Lower leg skin (tissue), 3 donors: ENCODE measurements at regions not wholly inside any gene's neighbourhood (a gene's known extent, or its start where the extent isn't known, plus 50 kb on each side); places are given as distances from the start of the nearest gene placed in this dataset.

Source experiments
- POLR2A ChIP-seq, 2 donors: fragments of 450-650 bp; IDR thresholded peaks; one replicate each; pipeline ENCODE4 v1.6.1; 2016 to 2017; ENCODE audit warnings: antibody characterized with exemption in 2 of 2, mild to moderate bottlenecking in 1 of 2, moderate library complexity in 1 of 2
- TF ChIP-seq, protein P1 (sequence below), 3 donors: fragments of 450-650 bp; IDR thresholded peaks; one replicate each; pipeline ENCODE4 v1.5.1; 2016; ENCODE audit warnings: antibody characterized with exemption in 3 of 3, mild to moderate bottlenecking in 3 of 3, moderate library complexity in 2 of 3

DNA sequence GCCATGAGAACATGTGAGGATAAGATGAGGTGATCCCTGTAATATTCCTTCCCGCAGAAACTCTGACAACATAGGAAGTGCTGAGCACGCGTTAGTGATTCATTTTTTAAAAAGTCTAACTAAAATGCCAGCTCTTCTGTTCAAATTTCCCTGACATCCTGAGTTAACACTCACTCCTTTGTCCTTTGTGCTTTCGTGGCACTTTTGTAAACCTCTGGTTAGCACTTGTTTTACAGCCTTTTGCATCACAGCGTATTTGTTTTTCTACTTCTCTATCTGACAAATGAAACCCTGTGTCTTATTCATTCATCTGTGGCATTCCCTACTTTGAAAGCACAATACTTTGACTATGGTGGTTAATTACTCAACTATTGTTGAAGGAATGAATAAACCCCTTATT lies 313.6 kb downstream of the NUAK1 start:
- TF ChIP-seq, protein P1, sequence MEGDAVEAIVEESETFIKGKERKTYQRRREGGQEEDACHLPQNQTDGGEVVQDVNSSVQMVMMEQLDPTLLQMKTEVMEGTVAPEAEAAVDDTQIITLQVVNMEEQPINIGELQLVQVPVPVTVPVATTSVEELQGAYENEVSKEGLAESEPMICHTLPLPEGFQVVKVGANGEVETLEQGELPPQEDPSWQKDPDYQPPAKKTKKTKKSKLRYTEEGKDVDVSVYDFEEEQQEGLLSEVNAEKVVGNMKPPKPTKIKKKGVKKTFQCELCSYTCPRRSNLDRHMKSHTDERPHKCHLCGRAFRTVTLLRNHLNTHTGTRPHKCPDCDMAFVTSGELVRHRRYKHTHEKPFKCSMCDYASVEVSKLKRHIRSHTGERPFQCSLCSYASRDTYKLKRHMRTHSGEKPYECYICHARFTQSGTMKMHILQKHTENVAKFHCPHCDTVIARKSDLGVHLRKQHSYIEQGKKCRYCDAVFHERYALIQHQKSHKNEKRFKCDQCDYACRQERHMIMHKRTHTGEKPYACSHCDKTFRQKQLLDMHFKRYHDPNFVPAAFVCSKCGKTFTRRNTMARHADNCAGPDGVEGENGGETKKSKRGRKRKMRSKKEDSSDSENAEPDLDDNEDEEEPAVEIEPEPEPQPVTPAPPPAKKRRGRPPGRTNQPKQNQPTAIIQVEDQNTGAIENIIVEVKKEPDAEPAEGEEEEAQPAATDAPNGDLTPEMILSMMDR (IDR thresholded peaks at IDR 0.05): no peak
- TF ChIP-seq POLR2A (IDR thresholded peaks at IDR 0.05): no peak
